T-helper 2 cell treated with Interferon-gamma antibody and Interleukin-4, amounts not matched to agents 5 μg/mL and 100 μg/mL, for 36 hours (primary cell): ENCODE measurements at regions not wholly inside any gene's neighbourhood (a gene's known extent, or its start where the extent isn't known, plus 50 kb on each side); places are given as distances from the start of the nearest gene placed in this dataset.

Experiments
- DNase-seq: peaks from one replicate; pipeline ENCODE4 v3.0.0; 2021; ENCODE audit warnings: low spot score
- H3K27ac Mint-ChIP-seq: one replicate; pipeline ENCODE4 v1.8.0; 2021; ENCODE audit warnings: mild to moderate bottlenecking, mixed read lengths
- H3K27me3 Mint-ChIP-seq: one replicate; pipeline ENCODE4 v1.8.0; 2021; ENCODE audit warnings: low read depth, mixed read lengths
- H3K36me3 Mint-ChIP-seq: one replicate; pipeline ENCODE4 v1.8.0; 2021; ENCODE audit warnings: low read depth, mixed read lengths
- H3K4me1 Mint-ChIP-seq: one replicate; pipeline ENCODE4 v1.8.0; 2021; ENCODE audit warnings: low read depth, mixed read lengths
- H3K4me3 Mint-ChIP-seq: one replicate; pipeline ENCODE4 v1.8.0; 2022; ENCODE audit warnings: mild to moderate bottlenecking, moderate library complexity, mixed read lengths
- H3K9me3 Mint-ChIP-seq: one replicate; pipeline ENCODE4 v1.8.0; 2021; ENCODE audit warnings: mixed read lengths

DNA sequence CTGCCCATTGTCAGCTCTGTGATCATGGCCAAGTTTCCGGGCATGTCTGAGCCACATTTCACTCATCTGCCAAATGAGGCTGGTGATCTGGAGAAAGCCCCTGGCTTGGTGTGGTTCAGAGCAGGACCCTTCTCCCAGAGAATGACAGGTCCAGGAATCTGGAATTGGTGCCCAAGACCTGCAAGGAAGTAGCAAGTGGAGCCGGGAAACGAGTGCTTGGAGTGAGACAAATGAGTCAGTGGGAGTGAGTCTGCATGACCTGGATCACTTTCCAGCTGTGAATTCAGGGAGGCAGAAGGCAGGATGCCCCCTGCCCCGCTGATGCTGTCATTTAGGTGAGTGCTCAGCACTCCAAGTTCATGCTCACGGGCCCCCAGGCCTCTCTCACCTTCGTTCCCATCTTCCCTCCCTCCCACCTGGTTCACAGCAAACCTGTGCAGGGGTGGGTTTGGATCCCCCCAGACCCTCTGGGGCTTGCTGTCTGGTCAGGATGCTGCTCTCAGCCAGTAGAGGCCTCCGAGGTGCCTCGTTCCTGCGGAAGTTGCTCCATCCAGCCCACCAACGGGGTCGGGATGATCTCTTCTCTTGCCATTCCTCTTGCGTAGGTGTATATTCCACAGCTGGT is 104.4 kb downstream of the INHBB start:
- H3K27me3 Mint-ChIP-seq: no peaks in the 10 kb centered on the region
- DNase-seq: no peak

DNA sequence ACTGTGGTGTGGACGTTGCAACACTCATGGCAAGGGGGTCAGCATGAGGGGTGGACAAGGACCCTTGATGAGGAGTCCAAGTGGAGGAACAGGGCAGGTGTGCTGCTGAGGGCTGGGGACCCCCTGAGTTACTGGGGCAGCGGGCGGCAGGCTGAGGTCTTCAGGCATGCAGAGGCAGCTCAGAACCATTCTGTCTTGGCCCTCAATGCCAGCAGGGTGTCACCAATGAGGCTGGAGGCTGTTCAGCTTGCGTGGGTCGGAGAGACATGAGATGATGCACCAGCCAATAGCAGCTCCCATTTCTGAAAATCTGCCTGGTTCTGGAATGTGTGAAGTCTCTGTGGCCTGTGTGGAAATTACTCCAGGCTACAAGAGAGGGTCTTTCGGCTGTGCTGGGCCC is 105.4 kb downstream of the INHBB start:
- Mint-ChIP-seq H3K36me3 (no peaks in the 10 kb centered on the region), H3K4me1 (no peaks in the 10 kb centered on the region), H3K9me3 (no peaks in the 10 kb centered on the region), H3K27ac (no peak overlapping the region), H3K27me3 (peaks cover 3% of the 10 kb centered on the region), H3K4me3 (no peak overlapping the region)
- DNase-seq: no peak

More for the DNA sequence above, 104.4 kb downstream of the INHBB start:
- H3K4me1 Mint-ChIP-seq: no peaks in the 10 kb centered on the region
- no peaks in the 10 kb centered on the region for H3K36me3 Mint-ChIP-seq
- H3K4me3 Mint-ChIP-seq: no peak overlapping the region
- no peaks in the 10 kb centered on the region for H3K9me3 Mint-ChIP-seq
- H3K27ac Mint-ChIP-seq: no peak overlapping the region

DNA sequence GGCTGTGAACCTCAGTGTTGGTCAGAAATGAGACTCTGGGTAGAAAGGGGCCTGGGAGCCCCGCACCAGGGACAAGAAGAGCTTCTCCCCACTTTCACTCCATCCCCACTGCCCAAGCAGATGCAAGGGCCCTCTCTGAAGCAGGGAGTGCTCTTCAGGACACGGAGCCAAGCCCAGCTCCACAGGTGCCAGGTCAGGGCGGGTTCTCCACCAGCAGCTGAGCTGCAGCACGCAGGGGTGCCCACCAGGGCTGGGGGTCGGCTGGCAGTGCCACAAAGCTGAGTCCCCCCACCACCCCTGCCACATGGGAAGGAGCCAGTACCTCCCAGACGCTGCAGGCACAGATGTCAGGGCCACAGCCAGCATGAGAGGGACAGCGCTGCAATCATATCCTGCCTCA is 106.2 kb downstream of the INHBB start:
- Mint-ChIP-seq H3K4me1 (no peaks in the 10 kb centered on the region), H3K36me3 (no peaks in the 10 kb centered on the region), H3K27me3 (peaks cover 5% of the 10 kb centered on the region), H3K27ac (no peak overlapping the region), H3K9me3 (no peaks in the 10 kb centered on the region), H3K4me3 (no peak overlapping the region)
- DNase-seq: no peak

DNA sequence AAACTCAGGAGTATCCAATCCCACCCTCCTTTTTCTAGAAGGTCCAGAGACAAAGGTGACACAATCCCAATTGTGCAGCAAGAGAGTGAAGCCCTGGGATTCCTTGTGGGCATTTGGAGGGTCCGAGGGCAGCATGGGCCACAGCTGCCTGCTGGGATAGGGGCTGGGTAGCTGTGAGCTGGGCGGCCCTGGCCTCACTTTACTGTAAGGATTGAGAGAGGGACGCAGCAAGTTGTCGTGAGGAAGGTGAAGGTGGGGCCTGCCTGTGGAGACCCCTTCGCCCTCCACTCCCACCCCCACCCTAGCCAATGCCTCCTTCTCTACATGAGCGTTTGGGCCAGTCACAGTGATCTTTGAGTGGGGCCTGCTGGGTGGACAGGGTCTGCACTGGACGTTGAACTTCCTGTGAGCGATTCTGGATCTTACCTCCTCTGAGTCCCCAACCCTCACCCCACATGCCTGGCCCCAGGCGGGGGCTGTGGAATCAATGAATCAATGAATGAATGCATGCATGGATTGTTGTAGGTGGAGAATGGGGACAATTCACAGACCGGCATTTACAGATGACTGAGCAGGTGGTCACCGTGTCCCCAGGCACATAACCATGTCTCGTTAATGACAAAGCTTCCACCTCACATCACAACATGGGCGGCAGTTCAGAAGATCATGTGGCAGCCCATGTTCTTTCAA is 107.2 kb downstream of the INHBB start:
- H3K36me3 Mint-ChIP-seq: no peaks in the 10 kb centered on the region
- H3K27me3 Mint-ChIP-seq: peaks cover 11% of the 10 kb centered on the region
- H3K9me3 Mint-ChIP-seq: no peaks in the 10 kb centered on the region
- no peaks in the 10 kb centered on the region for H3K4me1 Mint-ChIP-seq
- H3K4me3 Mint-ChIP-seq: no peak overlapping the region
- H3K27ac Mint-ChIP-seq: no peak overlapping the region
- DNase-seq: no peak

DNA sequence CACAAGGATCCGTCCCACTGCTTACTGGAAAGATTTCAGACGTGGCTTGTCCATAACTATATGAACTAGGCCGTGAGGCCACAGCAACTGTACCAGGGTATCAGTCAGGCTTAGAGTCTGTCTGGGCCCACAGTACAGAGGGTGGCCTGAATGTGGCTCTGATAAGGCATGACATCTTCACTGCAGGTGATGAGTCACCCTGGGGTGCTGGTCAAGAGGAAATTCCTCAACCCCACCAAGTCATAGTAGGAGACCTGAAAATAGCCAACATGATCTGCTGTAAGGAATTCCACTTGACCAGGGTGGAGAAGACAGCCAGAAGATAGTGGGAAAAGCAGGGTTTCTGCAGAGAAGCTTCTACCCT is 107.7 kb downstream of the INHBB start:
- DNase-seq: no peak
- Mint-ChIP-seq H3K36me3 (no peaks in the 10 kb centered on the region), H3K4me3 (no peak overlapping the region), H3K9me3 (no peaks in the 10 kb centered on the region), H3K27me3 (peaks cover 11% of the 10 kb centered on the region), H3K27ac (no peak overlapping the region), H3K4me1 (no peaks in the 10 kb centered on the region)

DNA sequence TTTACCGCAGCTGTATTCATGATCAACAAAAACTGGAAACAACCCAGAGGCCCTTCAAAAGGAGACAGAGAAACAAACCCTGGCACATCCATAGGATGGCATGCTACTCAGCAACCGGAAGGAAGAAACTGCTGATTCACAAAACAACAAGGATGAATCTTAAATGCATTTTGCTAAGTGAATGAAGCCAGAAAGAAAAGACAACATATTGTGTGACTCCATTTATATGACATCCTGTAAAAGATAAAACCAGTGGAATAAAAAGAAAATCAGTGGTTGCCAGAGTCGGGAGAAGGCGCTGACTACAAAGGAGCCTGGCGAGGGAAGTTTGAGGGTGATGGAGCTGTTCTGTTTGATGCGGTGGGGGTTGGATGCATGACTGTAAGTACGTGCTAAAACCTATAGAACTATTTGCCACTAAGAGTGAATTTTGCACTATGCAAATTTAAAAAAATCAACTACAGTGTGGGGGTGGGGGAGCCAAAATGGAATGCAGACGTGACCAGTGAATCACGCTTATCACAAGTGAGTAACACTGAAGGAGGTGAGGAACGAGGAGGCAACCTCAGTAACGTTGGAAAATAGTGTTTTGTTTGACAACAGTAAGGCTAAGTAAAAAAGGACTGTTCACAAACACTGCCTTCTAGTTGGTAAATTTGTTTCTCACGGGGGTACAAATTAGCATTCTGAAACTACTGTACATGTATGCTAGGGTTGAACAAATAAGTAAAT is 108.9 kb downstream of the INHBB start:
- Mint-ChIP-seq H3K36me3 (no peaks in the 10 kb centered on the region), H3K27me3 (peaks cover 11% of the 10 kb centered on the region), H3K9me3 (no peaks in the 10 kb centered on the region), H3K4me3 (no peak overlapping the region), H3K27ac (no peak overlapping the region), H3K4me1 (no peaks in the 10 kb centered on the region)
- no peak for DNase-seq

DNA sequence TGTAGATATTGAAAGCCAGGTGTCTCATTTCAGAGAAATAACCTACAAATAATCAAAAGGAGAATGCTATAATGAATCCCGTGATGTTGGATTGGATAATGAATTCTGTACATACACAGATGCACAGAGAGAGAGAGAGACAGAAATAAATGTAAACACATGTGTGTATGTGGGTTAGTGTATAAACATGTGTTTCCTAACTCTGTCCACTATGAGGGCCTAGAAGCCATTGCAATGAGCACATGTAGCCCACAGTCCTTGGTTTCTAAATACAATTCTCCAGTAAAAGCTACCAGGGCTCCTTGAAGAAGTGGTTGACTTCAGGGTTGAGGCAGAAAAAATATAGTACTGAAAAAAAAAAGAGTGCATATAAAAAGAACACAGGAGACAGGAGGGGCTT is 109.5 kb downstream of the INHBB start:
- no peaks in the 10 kb centered on the region for H3K36me3 Mint-ChIP-seq
- H3K4me1 Mint-ChIP-seq: no peaks in the 10 kb centered on the region
- no peak overlapping the region for H3K4me3 Mint-ChIP-seq
- DNase-seq: no peak
- H3K9me3 Mint-ChIP-seq: no peaks in the 10 kb centered on the region
- H3K27me3 Mint-ChIP-seq: peaks cover 11% of the 10 kb centered on the region
- H3K27ac Mint-ChIP-seq: no peak overlapping the region

DNA sequence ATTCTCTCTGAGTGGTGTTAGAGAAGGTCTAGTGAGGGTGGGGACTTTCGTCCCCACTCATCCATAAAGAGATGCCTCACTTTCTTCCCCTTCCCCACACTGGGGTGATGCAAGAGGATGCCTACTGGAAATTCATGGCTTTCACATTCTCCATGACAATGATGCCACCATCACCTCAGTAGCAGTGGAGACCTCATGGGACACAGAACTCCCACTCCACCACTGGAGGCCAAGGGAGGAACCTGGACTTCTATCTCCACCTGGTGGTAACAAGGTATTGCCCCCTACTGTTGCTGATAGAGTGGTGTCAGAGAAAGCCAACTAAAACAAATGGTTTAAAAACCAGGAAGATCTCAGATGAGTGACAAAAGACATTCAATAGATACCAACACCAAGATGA is 110.9 kb downstream of the INHBB start:
- no peaks in the 10 kb centered on the region for H3K9me3 Mint-ChIP-seq
- H3K4me3 Mint-ChIP-seq: no peak overlapping the region
- no peaks in the 10 kb centered on the region for H3K36me3 Mint-ChIP-seq
- no peaks in the 10 kb centered on the region for H3K4me1 Mint-ChIP-seq
- no peak overlapping the region for H3K27ac Mint-ChIP-seq
- no peak for DNase-seq
- peaks cover 11% of the 10 kb centered on the region for H3K27me3 Mint-ChIP-seq

DNA sequence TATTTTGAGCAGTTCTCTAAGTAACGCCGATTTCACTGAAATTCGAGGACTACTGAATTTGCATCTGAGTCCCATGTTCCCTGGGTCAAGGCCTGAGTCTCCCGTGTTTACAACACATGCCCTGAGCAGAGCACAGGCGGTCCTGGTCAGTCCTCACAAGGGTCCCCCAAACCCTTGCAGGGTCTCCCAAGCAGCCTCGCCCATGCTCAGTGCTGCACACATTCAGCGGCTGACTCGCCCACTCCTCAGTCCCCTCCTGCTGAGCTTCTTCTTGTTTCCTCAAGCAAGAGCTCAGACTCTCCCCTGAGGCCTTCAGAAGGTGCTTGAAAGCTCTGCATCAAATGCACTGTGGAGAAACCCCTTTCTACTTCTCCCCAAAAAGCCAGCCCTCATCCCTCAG is 114.6 kb downstream of the INHBB start:
- no peaks in the 10 kb centered on the region for H3K9me3 Mint-ChIP-seq
- no peak for DNase-seq
- peaks cover 11% of the 10 kb centered on the region for H3K27me3 Mint-ChIP-seq
- no peak overlapping the region for H3K27ac Mint-ChIP-seq
- no peaks in the 10 kb centered on the region for H3K36me3 Mint-ChIP-seq
- no peaks in the 10 kb centered on the region for H3K4me1 Mint-ChIP-seq
- no peak overlapping the region for H3K4me3 Mint-ChIP-seq

DNA sequence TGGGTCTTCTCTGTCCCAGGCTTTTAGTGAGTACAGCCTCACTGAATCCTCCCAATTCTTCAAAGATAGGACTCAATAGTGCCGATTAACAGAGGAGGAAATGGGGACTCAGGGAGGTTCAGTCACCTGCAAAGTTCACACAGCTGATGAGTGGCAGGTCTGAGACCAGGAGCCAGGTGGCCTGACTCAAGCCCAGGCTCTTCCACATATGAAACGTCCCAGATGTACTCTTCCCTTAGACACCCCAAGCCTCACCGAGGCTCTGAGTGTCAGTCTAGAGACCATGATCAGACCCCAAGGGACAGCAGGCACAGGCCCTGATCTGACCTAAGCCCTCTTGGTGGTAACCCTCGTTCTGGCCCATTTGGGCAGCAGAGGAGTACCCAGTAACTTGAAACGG is 115.2 kb downstream of the INHBB start:
- H3K27me3 Mint-ChIP-seq: peaks cover 8% of the 10 kb centered on the region
- no peaks in the 10 kb centered on the region for H3K9me3 Mint-ChIP-seq
- no peak overlapping the region for H3K4me3 Mint-ChIP-seq
- H3K4me1 Mint-ChIP-seq: no peaks in the 10 kb centered on the region
- DNase-seq: no peak
- H3K36me3 Mint-ChIP-seq: no peaks in the 10 kb centered on the region
- no peak overlapping the region for H3K27ac Mint-ChIP-seq

DNA sequence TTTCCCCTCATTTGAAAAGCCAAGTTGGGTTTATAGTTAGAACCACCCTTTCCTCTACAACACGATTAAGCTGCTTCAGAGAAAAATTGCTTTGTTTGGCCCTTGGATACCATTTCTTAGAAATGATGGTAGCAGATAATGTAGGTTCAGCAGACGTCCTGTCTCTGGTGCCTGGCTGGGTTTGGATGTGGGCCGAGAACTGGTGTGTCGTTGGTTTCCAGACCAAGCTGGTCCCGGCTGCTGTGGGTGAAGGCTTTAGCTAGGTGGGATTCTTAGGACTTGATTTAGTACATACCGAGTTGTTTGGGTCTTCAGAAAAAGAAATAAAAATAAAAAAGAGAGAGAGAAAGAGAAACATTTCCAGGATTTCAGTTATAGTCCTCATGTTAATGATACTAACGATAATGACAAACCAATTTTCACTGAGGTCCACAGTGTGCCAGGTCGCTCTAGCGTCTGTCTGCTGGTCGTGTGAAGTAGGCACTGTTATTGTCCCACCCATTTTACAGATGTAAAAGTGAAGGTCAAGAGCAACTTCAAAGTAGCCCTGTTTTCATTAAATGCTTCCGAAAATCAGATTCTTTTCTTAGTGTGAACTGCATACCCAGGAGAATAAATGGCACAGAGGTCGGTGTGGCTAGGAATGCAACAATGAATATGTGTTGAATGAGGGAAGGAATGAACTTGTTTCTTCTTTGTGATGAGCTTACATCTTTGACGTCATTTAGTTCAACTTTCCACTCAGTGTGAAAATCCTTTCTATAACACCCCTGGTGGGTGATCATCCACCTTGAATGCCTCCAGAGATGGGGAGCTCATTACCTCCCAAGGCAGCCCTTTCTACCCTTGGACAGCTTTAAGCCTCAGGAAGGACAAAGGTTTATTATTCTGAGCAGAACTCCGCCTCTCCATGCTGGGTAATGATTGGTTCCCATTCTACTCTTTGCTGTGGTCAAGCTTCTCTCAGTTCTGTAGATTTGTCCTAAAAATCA is 115.9 kb downstream of the INHBB start:
- no peak overlapping the region for H3K27ac Mint-ChIP-seq
- H3K4me1 Mint-ChIP-seq: no peaks in the 10 kb centered on the region
- H3K36me3 Mint-ChIP-seq: no peaks in the 10 kb centered on the region
- no peaks in the 10 kb centered on the region for H3K9me3 Mint-ChIP-seq
- H3K27me3 Mint-ChIP-seq: peaks cover 8% of the 10 kb centered on the region
- DNase-seq: no peak
- no peak overlapping the region for H3K4me3 Mint-ChIP-seq

DNA sequence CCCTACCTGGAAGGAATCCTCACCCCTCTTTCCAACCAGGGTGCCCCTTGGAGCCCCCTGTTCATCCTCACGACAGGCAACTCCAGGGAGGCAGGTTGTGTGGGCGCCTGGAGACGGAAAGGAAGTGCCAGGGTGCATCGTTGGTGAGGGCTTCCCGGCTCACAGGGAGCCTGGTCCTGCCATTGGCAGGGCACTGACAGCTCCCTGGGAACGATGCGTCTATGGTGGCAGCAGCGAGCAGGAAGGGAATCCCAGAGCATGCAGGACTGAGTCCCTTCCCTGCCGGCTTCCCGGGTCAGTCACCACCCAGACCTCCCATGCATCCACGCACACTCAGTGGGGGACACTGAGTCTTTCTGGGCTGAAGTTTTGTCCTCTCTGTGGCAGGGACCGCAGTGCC is 117.6 kb downstream of the INHBB start:
- Mint-ChIP-seq H3K4me1 (no peaks in the 10 kb centered on the region), H3K27ac (no peak overlapping the region), H3K27me3 (no peaks in the 10 kb centered on the region), H3K9me3 (no peaks in the 10 kb centered on the region), H3K36me3 (no peaks in the 10 kb centered on the region), H3K4me3 (no peak overlapping the region)
- no peak for DNase-seq

DNA sequence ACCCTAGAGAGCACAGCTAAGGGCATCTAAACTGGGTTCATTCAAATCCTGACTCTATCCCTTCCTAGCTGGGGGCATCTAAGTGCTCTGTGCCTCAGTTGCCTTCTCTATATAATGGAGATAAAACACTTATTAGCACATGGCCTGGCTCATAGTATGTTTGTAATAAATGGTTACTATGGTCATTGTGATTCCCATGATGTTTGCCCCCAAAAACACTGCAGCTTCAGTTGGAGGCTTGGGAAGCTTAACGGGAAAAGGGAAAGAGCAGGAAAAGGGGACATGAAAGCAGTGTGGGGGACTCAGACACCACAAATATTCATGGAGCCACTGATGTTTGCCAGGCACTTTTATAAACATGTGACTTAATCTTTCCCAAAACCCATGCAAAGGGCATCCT is 118.1 kb downstream of the INHBB start:
- Mint-ChIP-seq H3K36me3 (no peaks in the 10 kb centered on the region), H3K27ac (no peak overlapping the region), H3K27me3 (no peaks in the 10 kb centered on the region), H3K9me3 (no peaks in the 10 kb centered on the region), H3K4me3 (no peak overlapping the region), H3K4me1 (no peaks in the 10 kb centered on the region)
- DNase-seq: no peak
